ENCODE measurements at regions not wholly inside any gene's neighbourhood (a gene's known extent, or its start where the extent isn't known, plus 50 kb on each side); places are given as distances from the start of the nearest gene placed in this dataset.

DNA sequence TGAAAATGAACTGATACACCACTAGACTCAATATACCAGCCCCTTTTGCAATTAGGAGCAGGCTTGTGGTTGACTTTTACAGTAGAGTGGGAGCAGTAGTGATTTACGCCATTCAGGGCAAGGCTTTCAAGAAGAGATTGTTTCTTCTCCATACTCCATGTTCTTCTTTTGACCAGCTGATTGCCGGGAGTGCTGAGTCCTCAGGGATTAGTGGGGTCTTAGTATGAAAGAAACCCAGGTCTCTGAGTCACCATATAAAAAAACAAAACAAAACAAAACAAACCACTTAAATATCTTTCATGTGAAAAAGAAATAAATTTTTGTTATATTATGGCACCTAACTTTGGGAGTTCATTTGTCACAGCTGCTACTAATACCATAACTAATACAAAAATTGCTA is 465.6 kb upstream of the TRIB2 start:
- TF ChIP-seq, protein P1, sequence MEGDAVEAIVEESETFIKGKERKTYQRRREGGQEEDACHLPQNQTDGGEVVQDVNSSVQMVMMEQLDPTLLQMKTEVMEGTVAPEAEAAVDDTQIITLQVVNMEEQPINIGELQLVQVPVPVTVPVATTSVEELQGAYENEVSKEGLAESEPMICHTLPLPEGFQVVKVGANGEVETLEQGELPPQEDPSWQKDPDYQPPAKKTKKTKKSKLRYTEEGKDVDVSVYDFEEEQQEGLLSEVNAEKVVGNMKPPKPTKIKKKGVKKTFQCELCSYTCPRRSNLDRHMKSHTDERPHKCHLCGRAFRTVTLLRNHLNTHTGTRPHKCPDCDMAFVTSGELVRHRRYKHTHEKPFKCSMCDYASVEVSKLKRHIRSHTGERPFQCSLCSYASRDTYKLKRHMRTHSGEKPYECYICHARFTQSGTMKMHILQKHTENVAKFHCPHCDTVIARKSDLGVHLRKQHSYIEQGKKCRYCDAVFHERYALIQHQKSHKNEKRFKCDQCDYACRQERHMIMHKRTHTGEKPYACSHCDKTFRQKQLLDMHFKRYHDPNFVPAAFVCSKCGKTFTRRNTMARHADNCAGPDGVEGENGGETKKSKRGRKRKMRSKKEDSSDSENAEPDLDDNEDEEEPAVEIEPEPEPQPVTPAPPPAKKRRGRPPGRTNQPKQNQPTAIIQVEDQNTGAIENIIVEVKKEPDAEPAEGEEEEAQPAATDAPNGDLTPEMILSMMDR (IDR thresholded peaks at IDR 0.05) = no peak
- no peak for TF ChIP-seq EP300 (IDR thresholded peaks at IDR 0.05)

Data from tibial nerve (tissue), 4 donors.